ENCODE measurements at regions not wholly inside any gene's neighbourhood (a gene's known extent, or its start where the extent isn't known, plus 50 kb on each side); places are given as distances from the start of the nearest gene placed in this dataset.
A peak's percentile ranks its signal among the peaks of the same experiment; 100 is the strongest.

DNA sequence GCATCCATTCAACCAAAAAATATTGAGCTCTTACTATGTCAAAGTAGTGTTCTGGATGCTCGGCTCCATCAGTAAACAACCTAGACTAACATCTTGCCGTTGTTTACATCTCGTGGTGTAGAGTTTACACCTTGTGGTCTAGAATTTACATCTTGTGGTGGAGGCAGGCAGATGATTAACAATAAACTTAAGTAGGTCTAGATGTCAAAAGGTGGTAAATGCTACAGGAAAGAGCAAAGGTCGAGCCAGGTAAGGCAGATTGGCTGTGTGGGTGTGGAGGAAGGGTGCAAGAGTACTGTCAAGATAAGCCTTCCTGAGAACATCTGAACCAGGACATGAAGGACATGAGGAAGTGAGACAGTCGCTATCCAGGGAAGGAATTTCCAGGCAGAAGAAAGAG lies 88.4 kb upstream of the ESR1 start:
- no peak overlapping the region for H2BK15ac ChIP-seq (replicated peaks; ENCODE audit: low read depth)
- no CpG with 5 or more reads among the region's 5 CpGs for WGBS (ENCODE audit: extremely low coverage, insufficient coverage, low lambda C conversion rate)
- no peak overlapping the region for H3K4me2 ChIP-seq (ENCODE audit: low read length)

GRCh38 chr6:151721146-151721545 lies 86.3 kb upstream of the ESR1 start:
- Histone ChIP-seq H2BK15ac (replicated peaks; ENCODE audit: low read depth) (no peak overlapping the region), H3K4me1 (ENCODE audit: control insufficient read depth, low read depth, low read length) (no peaks in the 10 kb centered on the region), H4K8ac (ENCODE audit: low read depth, low read length) (no peak overlapping the region), H3K27me3 (ENCODE audit: insufficient read depth, low read length, poor library complexity) (no peaks in the 10 kb centered on the region), H3K4me3 (ENCODE audit: low read length) (no peak overlapping the region), H3K9ac (ENCODE audit: low read length) (no peak overlapping the region), H3K36me3 (ENCODE audit: control insufficient read depth, insufficient read depth, low read length) (no peaks in the 10 kb centered on the region), H3K79me1 (ENCODE audit: low read length) (no peaks in the 10 kb centered on the region), H3K4me2 (ENCODE audit: low read length) (no peak overlapping the region), H2BK5ac (ENCODE audit: low read length) (no peak overlapping the region), H4K5ac (ENCODE audit: low read length) (no peak overlapping the region), H3K18ac (ENCODE audit: low read length) (no peak overlapping the region), H2BK120ac (ENCODE audit: low read depth, low read length) (no peak overlapping the region), H3K4ac (ENCODE audit: low read depth, low read length) (no peak overlapping the region), H3K56ac (ENCODE audit: low read length) (no peak overlapping the region), H3K23ac (ENCODE audit: low read length) (no peak overlapping the region), H3K27ac (ENCODE audit: low read depth, low read length) (no peak overlapping the region), H3K79me2 (ENCODE audit: control insufficient read depth, insufficient read depth, low read length) (no peaks in the 10 kb centered on the region), H2AK5ac (ENCODE audit: low read length) (no peak overlapping the region)
- DNase-seq: no peak
- no CpG with 5 or more reads among the region's 3 CpGs for WGBS (ENCODE audit: extremely low coverage, insufficient coverage, low lambda C conversion rate)

More for the DNA sequence above, 88.4 kb upstream of the ESR1 start:
- H4K5ac ChIP-seq (ENCODE audit: low read length): no peak overlapping the region
- H2BK5ac ChIP-seq (ENCODE audit: low read length): no peak overlapping the region
- H3K4ac ChIP-seq (ENCODE audit: low read depth, low read length): no peak overlapping the region
- no peaks in the 10 kb centered on the region for H3K27me3 ChIP-seq (ENCODE audit: insufficient read depth, low read length, poor library complexity)
- H3K9ac ChIP-seq (ENCODE audit: low read length): no peak overlapping the region
- no peak overlapping the region for H2BK120ac ChIP-seq (ENCODE audit: low read depth, low read length)
- H3K18ac ChIP-seq (ENCODE audit: low read length): no peak overlapping the region
- no peaks in the 10 kb centered on the region for H3K79me1 ChIP-seq (ENCODE audit: low read length)
- H3K36me3 ChIP-seq (ENCODE audit: control insufficient read depth, insufficient read depth, low read length): no peaks in the 10 kb centered on the region
- no peak overlapping the region for H3K4me3 ChIP-seq (ENCODE audit: low read length)
- no peak overlapping the region for H3K23ac ChIP-seq (ENCODE audit: low read length)
- no peak overlapping the region for H3K56ac ChIP-seq (ENCODE audit: low read length)
- H3K4me1 ChIP-seq (ENCODE audit: control insufficient read depth, low read depth, low read length): no peaks in the 10 kb centered on the region
- H2AK5ac ChIP-seq (ENCODE audit: low read length): no peak overlapping the region
- H4K8ac ChIP-seq (ENCODE audit: low read depth, low read length): no peak overlapping the region
- H3K79me2 ChIP-seq (ENCODE audit: control insufficient read depth, insufficient read depth, low read length): no peaks in the 10 kb centered on the region
- H3K27ac ChIP-seq (ENCODE audit: low read depth, low read length): no peak overlapping the region
- DNase-seq: no peak

GRCh38 chr6:151721671-151722070 lies 85.8 kb upstream of the ESR1 start:
- Histone ChIP-seq H3K56ac (ENCODE audit: low read length) (no peak overlapping the region), H4K5ac (ENCODE audit: low read length) (no peak overlapping the region), H3K18ac (ENCODE audit: low read length) (no peak overlapping the region), H2BK5ac (ENCODE audit: low read length) (no peak overlapping the region), H3K79me1 (ENCODE audit: low read length) (no peaks in the 10 kb centered on the region), H3K27ac (ENCODE audit: low read depth, low read length) (no peak overlapping the region), H3K4me2 (ENCODE audit: low read length) (no peak overlapping the region), H3K79me2 (ENCODE audit: control insufficient read depth, insufficient read depth, low read length) (no peaks in the 10 kb centered on the region), H3K4me3 (ENCODE audit: low read length) (no peak overlapping the region), H3K4me1 (ENCODE audit: control insufficient read depth, low read depth, low read length) (no peaks in the 10 kb centered on the region), H4K8ac (ENCODE audit: low read depth, low read length) (no peak overlapping the region), H2AK5ac (ENCODE audit: low read length) (no peak overlapping the region), H2BK15ac (replicated peaks; ENCODE audit: low read depth) (no peak overlapping the region), H3K23ac (ENCODE audit: low read length) (no peak overlapping the region), H2BK120ac (ENCODE audit: low read depth, low read length) (no peak overlapping the region), H3K36me3 (ENCODE audit: control insufficient read depth, insufficient read depth, low read length) (no peaks in the 10 kb centered on the region), H3K27me3 (ENCODE audit: insufficient read depth, low read length, poor library complexity) (no peaks in the 10 kb centered on the region), H3K4ac (ENCODE audit: low read depth, low read length) (no peak overlapping the region), H3K9ac (ENCODE audit: low read length) (no peak overlapping the region)
- DNase-seq: no peak
- WGBS (ENCODE audit: extremely low coverage, insufficient coverage, low lambda C conversion rate): no CpG with 5 or more reads among the region's 1 CpG

DNA sequence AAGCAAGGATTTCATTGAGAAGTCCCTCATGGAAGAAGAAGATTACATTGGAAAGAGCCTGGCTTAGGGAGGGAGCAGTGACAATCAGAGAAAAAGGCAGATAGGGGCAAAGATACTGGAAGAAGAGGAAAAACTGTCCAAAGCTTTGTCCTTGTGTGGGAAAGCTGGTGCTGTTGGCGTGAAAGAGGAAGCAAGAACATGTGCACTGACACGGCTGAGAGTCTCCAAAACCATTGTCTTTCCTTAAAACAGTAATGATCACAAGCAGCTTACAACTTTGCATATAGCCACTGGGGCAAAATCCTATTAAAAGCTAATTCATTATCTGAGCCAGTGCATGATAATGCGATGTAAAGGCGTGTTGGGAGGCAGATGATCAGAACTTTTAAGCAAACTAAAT lies 85.1 kb upstream of the ESR1 start:
- Histone ChIP-seq H3K4me1 (ENCODE audit: control insufficient read depth, low read depth, low read length) (no peaks in the 10 kb centered on the region), H2AK5ac (ENCODE audit: low read length) (no peak overlapping the region), H3K4me3 (ENCODE audit: low read length) (no peak overlapping the region), H4K8ac (ENCODE audit: low read depth, low read length) (no peak overlapping the region), H3K18ac (ENCODE audit: low read length) (no peak overlapping the region), H2BK15ac (replicated peaks; ENCODE audit: low read depth) (no peak overlapping the region), H4K5ac (ENCODE audit: low read length) (no peak overlapping the region), H3K27me3 (ENCODE audit: insufficient read depth, low read length, poor library complexity) (no peaks in the 10 kb centered on the region), H3K4me2 (ENCODE audit: low read length) (no peak overlapping the region), H3K79me1 (ENCODE audit: low read length) (no peaks in the 10 kb centered on the region), H3K9ac (ENCODE audit: low read length) (no peak overlapping the region), H3K23ac (ENCODE audit: low read length) (no peak overlapping the region), H3K79me2 (ENCODE audit: control insufficient read depth, insufficient read depth, low read length) (no peaks in the 10 kb centered on the region), H3K27ac (ENCODE audit: low read depth, low read length) (no peak overlapping the region), H2BK5ac (ENCODE audit: low read length) (no peak overlapping the region), H2BK120ac (ENCODE audit: low read depth, low read length) (no peak overlapping the region), H3K36me3 (ENCODE audit: control insufficient read depth, insufficient read depth, low read length) (no peaks in the 10 kb centered on the region), H3K4ac (ENCODE audit: low read depth, low read length) (no peak overlapping the region), H3K56ac (ENCODE audit: low read length) (no peak overlapping the region)
- no CpG with 5 or more reads among the region's 4 CpGs for WGBS (ENCODE audit: extremely low coverage, insufficient coverage, low lambda C conversion rate)
- no peak for DNase-seq

- H3K18ac ChIP-seq (ENCODE audit: low read length): no peak overlapping the region
- no peaks in the 10 kb centered on the region for H3K36me3 ChIP-seq (ENCODE audit: control insufficient read depth, insufficient read depth, low read length)
- DNase-seq: no peak
- no peak overlapping the region for H2BK5ac ChIP-seq (ENCODE audit: low read length)
- WGBS (ENCODE audit: extremely low coverage, insufficient coverage, low lambda C conversion rate): no CpG with 5 or more reads among the region's 1 CpG
- no peak overlapping the region for H3K23ac ChIP-seq (ENCODE audit: low read length)
- H3K4me2 ChIP-seq (ENCODE audit: low read length): no peak overlapping the region
- no peak overlapping the region for H3K9ac ChIP-seq (ENCODE audit: low read length)
- no peaks in the 10 kb centered on the region for H3K4me1 ChIP-seq (ENCODE audit: control insufficient read depth, low read depth, low read length)
- H2BK15ac ChIP-seq (replicated peaks; ENCODE audit: low read depth): no peak overlapping the region
- H4K8ac ChIP-seq (ENCODE audit: low read depth, low read length): no peak overlapping the region
- H4K5ac ChIP-seq (ENCODE audit: low read length): no peak overlapping the region
- no peaks in the 10 kb centered on the region for H3K27me3 ChIP-seq (ENCODE audit: insufficient read depth, low read length, poor library complexity)
- H3K4ac ChIP-seq (ENCODE audit: low read depth, low read length): no peak overlapping the region
- no peak overlapping the region for H2AK5ac ChIP-seq (ENCODE audit: low read length)
- H3K79me2 ChIP-seq (ENCODE audit: control insufficient read depth, insufficient read depth, low read length): no peaks in the 10 kb centered on the region
- no peak overlapping the region for H2BK120ac ChIP-seq (ENCODE audit: low read depth, low read length)
- H3K27ac ChIP-seq (ENCODE audit: low read depth, low read length): no peak overlapping the region
- H3K4me3 ChIP-seq (ENCODE audit: low read length): no peak overlapping the region
- H3K79me1 ChIP-seq (ENCODE audit: low read length): no peaks in the 10 kb centered on the region
- no peak overlapping the region for H3K56ac ChIP-seq (ENCODE audit: low read length)
Observed at GRCh38 chr6:151723152-151723551, 84.3 kb upstream of the ESR1 start.

DNA sequence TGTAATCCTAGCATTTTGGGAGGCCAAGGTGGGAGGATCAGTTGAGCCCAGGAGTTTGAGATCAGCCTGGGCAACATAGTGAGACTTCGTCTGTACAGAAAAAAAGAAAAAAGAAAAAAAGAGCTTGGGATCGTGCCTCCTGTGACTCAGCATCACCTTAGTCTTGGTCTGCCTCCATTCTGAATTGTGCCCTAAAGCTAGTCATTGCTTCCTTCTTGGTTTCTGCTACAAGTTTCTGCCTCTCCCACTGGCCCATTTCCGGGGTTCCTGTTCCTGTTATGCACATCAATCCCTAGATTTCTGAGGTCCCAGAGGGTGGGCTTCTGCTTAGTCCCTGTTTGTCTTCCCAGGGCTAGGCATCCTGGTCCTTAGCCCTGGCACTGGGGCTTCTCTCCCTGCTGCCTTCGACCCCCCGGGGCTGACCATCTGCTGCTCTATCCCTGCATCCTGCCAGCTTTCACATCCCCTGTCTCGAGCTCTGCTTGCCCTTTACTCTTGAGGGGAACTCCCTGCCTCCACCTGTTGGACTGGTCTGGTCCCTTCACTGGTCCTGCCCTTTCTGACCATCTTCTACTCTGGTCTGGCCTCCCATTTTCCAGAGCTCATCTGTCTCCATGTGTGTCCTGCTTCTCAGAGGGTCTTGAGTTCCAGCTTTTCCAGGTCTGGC lies 77.5 kb upstream of the ESR1 start:
- no peak overlapping the region for H4K8ac ChIP-seq (ENCODE audit: low read depth, low read length)
- peak; percentile 29 for DNase-seq
- no peak overlapping the region for H3K23ac ChIP-seq (ENCODE audit: low read length)
- no peak overlapping the region for H3K18ac ChIP-seq (ENCODE audit: low read length)
- H2AK5ac ChIP-seq (ENCODE audit: low read length): no peak overlapping the region
- no CpG with 5 or more reads among the region's 6 CpGs for WGBS (ENCODE audit: extremely low coverage, insufficient coverage, low lambda C conversion rate)
- no peaks in the 10 kb centered on the region for H3K27me3 ChIP-seq (ENCODE audit: insufficient read depth, low read length, poor library complexity)
- H3K79me2 ChIP-seq (ENCODE audit: control insufficient read depth, insufficient read depth, low read length): no peaks in the 10 kb centered on the region
- no peaks in the 10 kb centered on the region for H3K36me3 ChIP-seq (ENCODE audit: control insufficient read depth, insufficient read depth, low read length)
- no peak overlapping the region for H3K4ac ChIP-seq (ENCODE audit: low read depth, low read length)
- H2BK5ac ChIP-seq (ENCODE audit: low read length): no peak overlapping the region
- H2BK15ac ChIP-seq (replicated peaks; ENCODE audit: low read depth): no peak overlapping the region
- no peak overlapping the region for H3K4me3 ChIP-seq (ENCODE audit: low read length)
- H3K79me1 ChIP-seq (ENCODE audit: low read length): no peaks in the 10 kb centered on the region
- H3K56ac ChIP-seq (ENCODE audit: low read length): no peak overlapping the region
- no peak overlapping the region for H4K5ac ChIP-seq (ENCODE audit: low read length)
- H3K9ac ChIP-seq (ENCODE audit: low read length): no peak overlapping the region
- H3K4me1 ChIP-seq (ENCODE audit: control insufficient read depth, low read depth, low read length): no peaks in the 10 kb centered on the region
- no peak overlapping the region for H3K4me2 ChIP-seq (ENCODE audit: low read length)
- no peak overlapping the region for H3K27ac ChIP-seq (ENCODE audit: low read depth, low read length)
- H2BK120ac ChIP-seq (ENCODE audit: low read depth, low read length): no peak overlapping the region
